GM19467 (cell line): ENCODE measurements at regions not wholly inside any gene's neighbourhood (a gene's known extent, or its start where the extent isn't known, plus 50 kb on each side); places are given as distances from the start of the nearest gene placed in this dataset.

ENCODE experiments used
- ATAC-seq: cut with Tn5 transposase; IDR thresholded peaks from one replicate; pipeline ENCODE4 v1.9.1; 2021; ENCODE audit warnings: mild to moderate bottlenecking, moderate library complexity; ENCODE audit not compliant: unreplicated experiment

DNA sequence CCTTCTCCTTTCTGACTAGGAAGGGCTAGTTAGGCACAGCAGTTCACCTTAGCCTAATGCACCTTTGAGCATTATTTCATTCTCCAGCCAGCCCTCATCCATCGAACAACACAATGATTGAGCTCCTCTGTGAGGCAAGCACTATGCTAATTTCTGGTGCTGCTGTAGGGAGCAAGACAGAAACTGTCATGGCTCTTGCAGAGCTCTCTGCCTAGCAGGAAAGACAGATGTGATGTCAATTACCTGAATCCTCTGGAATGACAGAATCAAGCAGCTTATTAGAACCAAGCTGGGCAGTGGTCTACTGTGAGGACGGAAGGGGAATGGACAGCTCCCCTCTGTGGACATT, 256.1 kb upstream of the NOCT start:
- ATAC-seq = no peak

DNA sequence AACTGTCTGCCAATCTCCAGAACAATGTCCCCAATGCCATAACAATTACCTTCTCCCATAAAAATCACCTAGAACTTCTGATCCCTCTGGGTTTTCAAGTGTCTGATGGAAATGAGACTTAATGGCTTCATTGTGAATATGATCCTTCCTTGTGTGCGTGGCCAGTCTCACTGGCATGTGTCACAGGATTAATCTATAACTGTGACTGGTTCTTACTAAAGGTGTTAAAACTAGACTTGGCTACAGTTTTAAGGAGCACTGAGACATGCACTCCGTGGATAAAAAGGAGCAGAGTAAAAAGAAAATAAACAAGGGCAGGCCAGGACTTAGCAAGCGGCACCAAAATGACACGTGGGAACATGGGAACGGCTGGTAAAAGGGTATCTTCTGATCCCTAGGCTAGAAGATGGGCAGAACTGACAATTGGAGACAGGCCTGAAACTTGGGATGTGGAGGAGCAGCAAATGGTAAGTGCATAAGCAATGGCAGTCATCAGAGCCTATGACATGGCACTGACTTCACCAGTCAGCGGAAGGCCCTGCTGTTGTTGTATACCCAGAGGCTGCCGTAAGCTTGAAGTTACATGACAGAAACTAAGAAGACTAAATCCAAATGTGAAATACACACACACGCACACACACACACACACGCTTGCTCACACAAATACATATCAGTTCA, 256.6 kb upstream of the NOCT start:
- no peak for ATAC-seq

DNA sequence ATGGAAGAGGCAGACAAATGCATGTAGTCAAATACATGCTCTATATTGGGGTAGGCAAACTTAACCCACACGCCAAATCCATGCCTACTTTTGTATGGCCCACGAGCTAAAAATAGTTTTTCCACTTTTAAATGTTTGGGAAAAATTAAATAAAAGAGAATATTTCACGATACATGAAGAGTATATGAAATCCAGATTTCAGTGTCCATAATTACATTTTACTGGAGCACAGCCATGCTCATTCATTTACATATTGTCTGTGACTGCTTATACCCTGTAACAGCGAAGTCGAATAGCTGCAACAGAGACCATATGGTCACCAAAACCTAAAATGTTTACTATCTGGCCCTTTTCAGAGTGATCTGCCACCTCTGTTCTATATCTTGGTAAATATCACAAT, 257.4 kb upstream of the NOCT start:
- no peak for ATAC-seq

DNA sequence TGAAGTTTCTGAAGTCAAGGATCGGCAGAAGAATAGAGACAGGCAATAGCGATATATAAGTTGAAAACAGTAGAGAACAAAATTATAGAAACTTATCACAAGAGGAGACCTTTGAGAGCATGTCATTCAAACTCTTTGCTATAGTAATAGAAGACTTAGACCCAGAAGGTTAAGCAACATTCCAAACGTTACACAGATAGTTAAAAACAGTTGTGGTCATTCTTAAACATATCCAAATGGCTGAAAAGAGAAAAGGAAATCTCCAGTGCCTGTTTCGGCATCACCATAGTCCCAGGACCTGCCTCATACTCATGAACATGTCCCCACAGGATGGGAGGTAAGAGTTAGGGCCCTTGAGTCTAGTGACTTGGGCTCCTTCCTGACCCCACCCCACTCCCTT, 258.1 kb upstream of the NOCT start:
- no peak for ATAC-seq

DNA sequence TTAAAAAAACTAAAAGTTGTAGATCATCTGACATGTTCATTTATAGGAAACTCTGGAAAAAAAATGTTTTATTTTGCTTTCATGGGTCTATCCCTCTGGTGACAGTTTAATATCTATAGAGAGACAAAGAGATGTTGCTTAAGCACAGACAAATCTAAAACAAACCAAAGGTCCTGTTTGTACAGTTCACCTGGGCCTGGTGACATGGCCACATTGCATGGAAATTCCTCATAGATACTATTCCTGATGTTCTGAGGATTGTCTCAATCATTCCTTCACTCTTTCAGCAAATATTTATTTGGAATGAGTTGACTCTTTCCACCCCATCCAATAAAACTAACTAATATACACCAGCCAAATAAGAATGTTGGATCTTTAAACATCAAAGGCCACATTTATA, 259.1 kb upstream of the NOCT start:
- ATAC-seq = no peak

DNA sequence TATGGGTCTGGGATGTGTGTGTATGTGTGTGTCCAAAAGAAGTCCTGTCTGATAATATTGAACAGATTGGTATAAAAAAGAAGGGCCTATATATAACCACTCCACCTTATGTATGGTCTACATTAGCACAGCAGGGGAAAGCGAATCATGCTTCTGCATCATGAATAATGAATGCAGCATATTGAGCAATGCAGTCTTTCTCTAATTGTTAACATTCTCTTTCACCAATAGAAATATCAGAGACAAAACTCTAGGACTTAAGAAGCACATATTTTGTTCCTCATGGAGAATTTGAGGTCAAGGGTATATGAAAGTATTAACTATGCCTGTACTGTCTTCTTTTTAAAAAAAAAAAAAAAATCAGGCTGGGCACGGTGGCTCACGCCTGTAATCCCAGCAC, 264.3 kb upstream of the NOCT start:
- ATAC-seq = no peak

DNA sequence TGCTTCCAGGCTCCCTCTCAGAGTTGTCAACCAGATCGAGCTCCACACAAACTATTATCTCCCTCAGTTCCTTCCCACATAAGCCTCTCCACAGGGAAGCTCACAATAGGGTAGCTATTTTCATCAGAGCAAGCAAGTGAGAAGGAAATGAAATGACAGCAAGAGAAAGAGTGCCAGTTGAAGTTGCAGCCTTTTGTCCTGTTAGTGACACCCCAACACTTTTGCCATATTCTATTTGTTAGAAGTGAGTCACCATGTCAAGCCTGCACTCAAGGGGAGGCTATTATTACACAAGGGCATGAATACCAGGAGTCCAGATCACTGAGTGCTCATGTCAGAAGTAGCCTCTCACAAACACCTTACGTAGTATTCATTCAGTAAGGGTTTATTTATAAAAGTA, 266.3 kb upstream of the NOCT start:
- ATAC-seq = no peak

DNA sequence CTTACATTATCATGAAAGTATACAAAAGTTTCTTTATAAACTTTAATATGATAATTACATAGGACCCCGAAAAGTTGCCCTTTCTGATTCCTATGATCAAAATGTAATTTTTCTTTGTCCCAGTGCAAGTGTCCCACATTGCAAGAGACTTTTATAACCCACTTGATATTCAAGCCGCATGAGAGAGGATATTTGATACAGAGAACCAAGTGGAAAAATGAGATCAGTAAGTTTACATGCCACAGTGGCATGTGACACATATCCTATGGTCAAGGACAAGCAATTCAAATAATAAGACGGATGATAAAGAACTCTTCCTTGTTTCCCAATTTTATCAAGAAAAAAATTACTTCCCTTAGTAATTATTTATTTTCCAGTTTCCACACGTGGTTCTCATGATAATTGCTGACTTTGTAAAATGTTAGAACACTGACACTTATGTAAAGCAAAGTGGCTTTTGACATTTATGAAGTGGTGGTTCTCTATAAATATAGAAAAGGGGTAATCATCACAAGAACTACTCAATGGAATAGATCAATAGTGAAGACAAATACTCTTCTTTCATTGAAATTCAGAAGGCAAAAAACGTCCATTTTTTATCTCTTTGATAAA, 273.7 kb upstream of the NOCT start:
- ATAC-seq = no peak

DNA sequence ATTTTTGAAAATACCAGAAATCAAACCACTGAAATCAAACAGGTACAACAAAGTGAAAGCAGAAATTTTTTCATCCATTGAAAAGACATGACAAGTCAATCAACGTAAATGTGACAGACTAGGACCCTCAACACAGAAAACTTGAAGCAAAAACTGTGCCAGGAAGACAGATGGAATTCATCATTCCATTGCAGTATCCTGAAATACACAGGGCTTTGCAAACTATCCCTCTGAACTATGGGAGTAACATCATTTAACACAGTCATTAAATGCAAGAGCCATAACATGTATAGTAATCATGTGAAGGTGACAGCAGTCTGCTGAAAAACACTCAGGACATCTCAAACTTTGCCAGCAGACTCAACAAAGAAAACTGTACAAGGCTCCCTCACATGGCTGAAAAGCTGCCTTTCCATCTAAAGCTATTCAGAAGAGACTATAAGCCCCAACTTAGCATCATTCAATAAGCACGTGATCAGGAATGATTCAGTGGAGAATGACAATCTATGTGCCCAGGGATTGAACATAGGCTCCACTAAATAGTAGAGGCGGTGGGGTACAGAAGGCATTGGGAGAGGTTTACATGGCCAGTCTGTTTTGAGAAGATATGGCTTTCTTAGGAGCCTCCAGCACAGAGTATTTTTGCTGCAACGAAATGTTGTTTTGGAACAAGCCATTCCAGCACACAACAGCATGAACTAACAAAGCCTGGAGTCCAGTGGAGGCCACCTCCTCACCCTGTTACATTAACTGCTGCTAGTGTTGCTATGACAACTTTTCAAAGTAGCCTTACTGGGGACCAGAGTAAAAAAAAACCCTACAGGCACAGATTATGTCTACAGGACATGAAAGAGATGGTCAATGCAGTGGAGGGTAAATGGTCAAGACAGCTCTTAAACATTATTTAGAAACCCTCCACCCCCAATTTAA, 274.5 kb upstream of the NOCT start:
- no peak for ATAC-seq

DNA sequence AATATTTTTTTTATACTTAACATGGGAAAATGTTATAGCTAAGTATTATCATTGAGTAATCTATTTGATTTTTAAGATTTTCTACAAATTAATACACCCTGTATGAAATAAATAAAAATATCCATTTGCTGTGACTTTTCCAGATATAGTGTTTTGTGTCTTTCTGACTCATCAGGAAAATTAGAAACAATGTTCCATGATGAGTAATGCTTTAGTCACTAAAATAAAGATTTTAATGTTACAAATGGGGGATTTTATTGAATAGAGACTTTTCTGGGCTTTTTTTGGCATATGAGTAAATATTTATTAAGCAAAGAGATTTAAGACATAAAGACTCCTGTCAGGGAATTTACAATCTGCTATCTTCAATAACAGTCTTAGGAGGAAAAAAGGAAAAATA, 279.2 kb upstream of the NOCT start:
- no peak for ATAC-seq

DNA sequence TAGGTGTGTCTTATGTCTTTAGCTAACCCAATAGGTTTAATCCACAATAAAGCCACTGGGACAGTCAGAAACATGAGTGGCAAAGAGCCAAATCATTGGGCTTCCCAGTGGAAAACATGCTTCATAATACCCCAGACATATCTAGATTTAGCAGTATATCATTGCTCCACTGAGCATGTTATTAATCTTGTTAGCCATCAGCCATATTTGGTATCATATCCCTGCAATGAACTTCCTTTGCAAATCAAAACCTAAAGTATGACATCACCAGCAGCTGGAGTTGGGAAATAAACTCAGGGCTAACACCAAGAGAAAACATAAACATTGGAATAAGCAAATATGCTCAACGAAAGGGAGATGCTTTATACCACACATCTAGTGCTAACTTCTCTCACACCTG, 280.8 kb upstream of the NOCT start:
- no peak for ATAC-seq

DNA sequence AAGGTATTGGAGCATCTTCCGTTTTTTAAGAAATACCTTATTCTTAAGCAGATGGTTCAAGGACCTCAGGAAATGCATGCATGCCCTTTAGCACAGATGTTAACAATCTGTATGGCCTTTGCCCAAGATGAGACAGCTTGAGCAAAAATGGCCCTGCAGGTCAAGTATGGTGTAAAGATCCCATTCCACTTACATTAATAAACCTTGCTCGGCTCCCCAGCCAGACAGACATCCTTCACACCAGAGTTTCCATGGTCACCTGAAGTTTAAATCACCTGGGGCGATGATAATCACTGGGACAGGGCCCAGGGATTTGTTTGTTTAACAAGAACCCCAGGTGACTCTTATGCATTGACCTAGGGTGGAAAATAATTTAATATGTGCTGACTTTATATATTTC, 287.0 kb upstream of the NOCT start:
- ATAC-seq = no peak

DNA sequence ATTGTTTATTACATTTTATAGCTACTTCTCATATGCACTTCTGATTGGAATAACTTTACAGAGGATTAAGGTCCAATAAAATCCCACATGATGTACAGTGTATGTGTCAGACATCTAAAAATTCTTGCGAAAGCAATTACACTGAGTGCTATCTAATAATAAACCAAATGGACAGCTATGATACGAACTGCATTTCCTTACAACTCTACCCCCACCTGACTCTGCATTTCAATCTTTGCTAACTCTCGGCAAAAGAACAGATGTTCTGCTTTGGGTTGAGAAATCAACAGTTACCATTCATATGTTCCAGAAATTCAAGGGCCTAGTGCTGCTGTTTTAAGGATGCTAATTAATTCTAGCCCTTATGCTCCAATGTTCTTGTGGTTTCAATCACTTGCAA, 287.9 kb upstream of the NOCT start:
- ATAC-seq = no peak

DNA sequence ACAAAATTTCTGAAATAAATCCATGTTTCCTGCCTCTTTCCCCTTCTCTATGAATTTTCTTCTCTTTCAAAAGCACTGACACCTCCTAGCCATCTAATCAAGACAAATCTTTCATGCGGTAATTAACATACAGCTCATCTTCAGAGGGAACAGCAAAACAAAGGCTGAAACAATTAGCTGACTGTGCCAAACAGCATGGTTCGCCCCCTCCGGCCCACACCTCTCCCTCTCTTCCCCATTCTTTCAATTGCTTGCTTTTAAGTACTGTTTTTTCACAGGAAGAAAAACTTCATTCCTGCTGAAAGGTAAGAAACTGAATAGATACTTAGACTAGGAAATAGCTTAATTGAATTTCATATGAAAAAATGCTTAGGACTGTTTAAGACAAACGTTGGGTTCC, 291.1 kb upstream of the NOCT start:
- no peak for ATAC-seq

DNA sequence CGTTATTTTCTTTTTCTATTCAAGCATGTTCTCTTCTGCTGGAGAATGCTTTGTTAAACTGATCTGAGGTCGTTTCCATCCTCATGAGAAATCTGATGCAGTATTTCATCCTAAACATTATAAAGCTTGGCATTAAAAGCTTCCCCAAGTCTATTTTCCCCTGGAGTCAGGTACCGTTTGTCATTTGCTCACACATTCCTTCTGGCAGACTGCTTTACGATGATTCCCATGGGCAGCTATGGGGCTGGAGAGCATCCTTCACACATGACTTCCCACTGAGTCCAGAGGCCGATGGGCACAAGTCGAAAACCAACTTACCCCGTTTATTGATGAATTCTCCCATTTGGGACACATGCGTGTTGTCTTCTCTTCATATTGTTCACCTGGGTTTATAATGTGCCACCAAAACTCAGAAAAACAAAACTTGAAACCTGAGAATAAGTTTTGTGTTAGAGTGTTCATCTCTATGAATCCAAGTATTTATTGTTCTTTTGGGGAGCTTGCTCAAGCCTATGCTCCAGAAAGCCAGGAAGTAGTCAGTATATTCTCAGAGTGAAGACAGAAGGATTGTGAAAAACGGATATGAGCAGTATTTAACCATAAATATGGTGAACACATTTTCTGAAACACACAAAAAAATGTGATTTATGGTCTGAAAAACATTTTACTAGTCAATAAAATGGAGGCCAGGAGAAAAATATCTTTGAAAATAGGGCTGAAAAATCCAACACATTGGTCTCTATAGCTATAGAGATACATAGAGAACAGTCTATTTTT, 298.8 kb upstream of the NOCT start:
- ATAC-seq = no peak

DNA sequence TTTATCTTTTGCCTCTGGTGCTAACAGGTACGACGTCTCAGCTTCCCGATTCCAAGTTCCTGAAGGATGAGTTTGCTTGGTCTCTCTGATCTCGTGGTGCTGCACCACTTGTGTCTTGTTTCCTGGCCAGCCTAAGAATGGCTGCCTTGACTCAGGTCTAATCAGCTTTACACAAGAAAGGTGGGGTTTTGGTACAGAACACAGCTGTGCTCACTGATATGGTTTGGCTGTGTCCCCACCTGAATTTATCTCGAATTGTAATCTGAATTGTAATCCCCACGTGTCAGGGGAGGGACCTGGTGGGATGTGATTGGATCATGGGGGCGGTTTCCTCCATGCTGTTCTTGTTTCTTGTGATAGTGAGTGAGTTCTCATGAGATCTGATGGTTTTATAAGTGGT, 305.3 kb upstream of the NOCT start:
- ATAC-seq = no peak

DNA sequence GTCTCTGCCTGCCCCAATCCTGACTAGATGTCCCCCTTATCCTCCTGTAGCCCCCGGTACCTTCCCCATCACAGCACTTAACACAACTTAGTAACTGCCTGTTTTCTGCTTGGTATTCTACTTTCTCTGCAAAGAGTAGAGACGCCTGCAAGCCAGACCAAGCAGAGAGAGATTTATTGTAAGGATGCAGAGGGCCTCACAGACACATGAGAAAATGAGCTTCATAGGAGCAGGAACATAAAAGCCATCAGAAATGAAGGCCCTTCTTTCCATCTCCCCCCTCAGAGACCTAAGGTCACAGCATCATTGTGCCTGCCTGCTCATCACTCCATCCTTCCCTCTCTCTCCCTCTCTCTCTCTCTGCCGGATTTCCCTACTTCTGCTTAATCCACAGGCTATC, 305.7 kb upstream of the NOCT start:
- ATAC-seq = no peak

DNA sequence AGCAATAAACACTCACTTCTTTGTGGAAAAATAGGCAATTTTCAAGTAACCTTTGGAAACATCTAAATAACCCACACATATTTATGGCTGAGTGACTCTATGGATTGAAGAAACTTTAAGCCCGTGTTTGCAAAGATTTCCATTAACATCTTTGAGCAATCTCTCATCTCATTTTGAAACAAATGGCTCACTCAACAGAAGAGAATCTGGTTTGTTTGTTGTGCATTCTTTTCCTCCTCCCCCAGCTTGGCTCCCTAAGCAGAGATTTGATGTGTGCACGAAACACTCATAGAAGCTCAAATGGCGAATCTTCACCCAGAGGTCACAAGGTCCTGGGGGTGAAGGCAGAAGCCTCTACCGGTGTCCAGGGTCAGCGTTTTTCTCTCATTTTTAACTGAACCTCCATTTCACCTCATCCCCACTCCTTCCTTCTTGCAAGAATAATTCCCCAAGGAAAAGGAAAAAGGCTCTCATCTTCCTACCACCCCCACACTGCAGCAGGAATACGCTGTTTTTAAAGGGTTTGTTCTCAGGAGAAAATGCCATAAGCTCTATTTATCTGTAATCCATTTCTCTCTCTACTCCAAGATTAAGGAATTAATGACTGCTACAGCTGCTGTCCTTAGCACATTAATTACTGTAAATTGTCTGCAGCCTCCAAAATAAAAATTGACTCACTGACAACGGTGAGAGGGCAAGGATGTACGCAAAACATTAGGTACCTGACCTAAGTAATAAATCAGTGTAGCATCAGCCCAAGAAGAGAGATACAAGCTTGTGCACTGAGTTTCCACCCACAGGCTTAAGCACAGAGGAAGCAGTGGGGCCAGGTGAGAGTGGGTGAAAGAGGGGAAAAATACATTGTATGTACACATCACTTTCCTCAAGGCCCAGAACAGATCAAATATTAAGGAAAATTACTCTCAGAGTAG, 307.6 kb upstream of the NOCT start:
- no peak for ATAC-seq

DNA sequence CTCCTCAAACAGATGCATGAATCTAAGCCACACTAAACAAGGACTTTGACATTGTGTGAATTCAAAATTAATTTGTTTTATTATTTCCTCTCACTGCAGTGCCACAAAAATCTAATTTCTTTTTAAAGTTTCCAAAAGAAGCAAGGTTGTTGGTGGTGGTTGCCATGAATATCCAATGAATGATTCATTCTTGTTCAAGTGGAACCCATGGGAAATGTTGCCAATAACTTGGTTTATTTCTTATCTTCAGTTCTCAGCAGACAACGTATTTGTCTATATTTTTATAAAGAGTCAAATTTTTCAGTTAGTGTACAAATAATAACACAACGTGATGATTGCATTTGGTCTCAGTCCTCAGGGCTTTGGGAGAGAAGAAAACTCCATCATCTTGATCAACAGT, 309.4 kb upstream of the NOCT start:
- no peak for ATAC-seq

DNA sequence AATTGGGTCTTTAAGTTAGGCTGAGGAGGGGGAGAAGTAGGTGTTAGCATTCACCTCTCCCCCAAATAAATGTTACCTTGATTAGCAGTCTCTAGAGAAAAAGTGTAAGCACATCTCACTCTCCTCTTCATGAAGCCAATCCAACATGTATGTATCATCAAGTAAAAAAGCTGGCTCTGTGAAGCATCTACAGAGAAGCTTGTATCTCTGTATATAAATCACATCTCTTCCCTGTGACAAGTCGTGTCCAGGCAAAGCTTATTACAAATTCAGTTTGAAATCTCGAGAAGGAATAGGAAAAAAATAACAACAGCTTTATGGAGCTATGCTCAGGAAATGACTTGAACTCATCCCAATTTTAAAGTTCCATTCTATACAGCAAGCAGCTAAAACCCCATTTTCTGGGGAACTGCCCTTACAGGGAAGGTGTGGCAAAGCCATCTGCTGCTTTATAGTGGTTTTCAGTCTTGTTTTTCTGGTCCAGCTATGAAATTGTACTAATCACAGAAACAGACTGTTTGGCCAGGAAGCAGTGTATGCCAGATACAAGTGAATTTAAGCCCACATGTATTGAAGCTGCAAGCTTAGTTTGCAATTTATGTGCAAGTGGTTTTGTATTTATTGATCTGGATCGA, 313.3 kb upstream of the NOCT start:
- ATAC-seq = no peak
